NCI-H2081 treated with DMSO at 0.1 percent for 48 hours (cell line): ENCODE measurements at regions not wholly inside any gene's neighbourhood (a gene's known extent, or its start where the extent isn't known, plus 50 kb on each side); places are given as distances from the start of the nearest gene placed in this dataset.
A peak's percentile ranks its signal among the peaks of the same experiment; 100 is the strongest.
"Not testable (repeated sequence)": the region's sequence is repeated elsewhere in the genome, so short reads cannot be mapped to it uniquely, and the experiment has no call there.

ENCODE experiments used
- DNase-seq: peaks from one replicate; lab custom pipeline; 2025; lab: John Stamatoyannopoulos, UW

- DNase-seq: not testable (repeated sequence)
Measured at GRCh38 chrX:129084291-129084690, 439.0 kb downstream of the SMARCA1 start.

- DNase-seq: no peak
Measured at GRCh38 chrX:129077424-129078170, 445.7 kb downstream of the SMARCA1 start.

GRCh38 chrX:129071390-129071789, 451.9 kb downstream of the SMARCA1 start:
- DNase-seq: no peak

GRCh38 chrX:129065895-129066294, 457.4 kb downstream of the SMARCA1 start:
- DNase-seq: no peak

GRCh38 chrX:129058405-129058804, 464.9 kb downstream of the SMARCA1 start:
- DNase-seq: no peak

- DNase-seq: no peak
Measured at GRCh38 chrX:129043138-129043537, 480.2 kb downstream of the SMARCA1 start.

GRCh38 chrX:129041319-129041718, 482.0 kb downstream of the SMARCA1 start:
- DNase-seq: no peak

- no peak for DNase-seq
Measured at GRCh38 chrX:129040124-129040523, 483.2 kb downstream of the SMARCA1 start.

- DNase-seq: no peak
Measured at GRCh38 chrX:129039176-129039575, 484.1 kb downstream of the SMARCA1 start.

GRCh38 chrX:129037389-129037788, 485.9 kb downstream of the SMARCA1 start:
- DNase-seq: no peak

- DNase-seq: no peak
Measured at GRCh38 chrX:129035180-129035579, 488.1 kb downstream of the SMARCA1 start.

GRCh38 chrX:129034196-129034595, 489.1 kb downstream of the SMARCA1 start:
- no peak for DNase-seq

GRCh38 chrX:129026202-129026601, 497.1 kb downstream of the SMARCA1 start:
- no peak for DNase-seq

GRCh38 chrX:129025376-129025775, 497.9 kb downstream of the SMARCA1 start:
- no peak for DNase-seq

GRCh38 chrX:129019412-129019811, 503.9 kb downstream of the SMARCA1 start:
- no peak for DNase-seq

- no peak for DNase-seq
Measured at GRCh38 chrX:129015381-129015780, 507.9 kb downstream of the SMARCA1 start.

- DNase-seq: no peak
Measured at GRCh38 chrX:129013574-129013973, 509.7 kb downstream of the SMARCA1 start.

GRCh38 chrX:129007631-129008030, 515.7 kb downstream of the SMARCA1 start:
- DNase-seq: no peak

- DNase-seq: peak; percentile 33
Measured at GRCh38 chrX:129006491-129006890, 516.8 kb downstream of the SMARCA1 start.

- DNase-seq: no peak
Measured at GRCh38 chrX:129000797-129001196, 522.5 kb downstream of the SMARCA1 start.

GRCh38 chrX:129000018-129000417, 523.3 kb downstream of the SMARCA1 start:
- peak; percentile 79 for DNase-seq

GRCh38 chrX:128992107-128992971, 531.0 kb downstream of the SMARCA1 start:
- DNase-seq: no peak

- DNase-seq: peak; percentile 18
Measured at GRCh38 chrX:128975745-128976144, 547.5 kb downstream of the SMARCA1 start.
